ENCODE measurements at regions not wholly inside any gene's neighbourhood (a gene's known extent, or its start where the extent isn't known, plus 50 kb on each side); places are given as distances from the start of the nearest gene placed in this dataset.

DNA sequence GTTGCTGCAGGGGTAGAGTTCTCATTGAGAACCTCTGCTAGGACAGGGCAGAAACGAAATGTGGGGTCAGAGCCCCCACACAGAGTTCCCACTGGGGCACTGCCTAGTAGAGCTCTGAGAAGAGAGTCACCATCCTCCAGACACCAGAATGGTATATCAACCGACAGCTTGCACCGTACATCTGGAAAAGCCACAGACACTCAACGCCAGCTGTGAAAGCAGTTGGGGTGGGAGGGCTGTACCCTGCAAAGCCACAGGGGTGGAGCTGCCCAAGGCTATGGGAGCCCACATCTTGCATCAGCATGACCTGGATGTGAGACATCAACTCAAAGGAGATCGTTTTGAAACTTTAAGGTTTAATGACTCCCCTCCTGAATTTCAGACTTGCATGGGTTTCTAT is 284.0 kb upstream of the DEPDC1 start:
- Histone ChIP-seq H3K27me3 (ENCODE audit: insufficient read depth, low read depth, low read length) (no peaks in the 10 kb centered on the region), H3K9ac (ENCODE audit: low read length) (no peak overlapping the region), H3F3A (ENCODE audit: insufficient read depth, low read length, poor library complexity, severe bottlenecking) (no peaks in the 10 kb centered on the region), H3K79me2 (replicated peaks; ENCODE audit: insufficient read depth, low read length) (no peaks in the 10 kb centered on the region), H2AFZ (ENCODE audit: low read depth, low read length) (no peak overlapping the region), H3K4me2 (ENCODE audit: low read length) (no peak overlapping the region), H3K9me3 (ENCODE audit: low read length) (no peaks in the 10 kb centered on the region), H3K9me2 (ENCODE audit: insufficient read depth, low read length) (no peaks in the 10 kb centered on the region), H3K4me3 (ENCODE audit: low read length) (no peak overlapping the region), H3K36me3 (ENCODE audit: insufficient read depth, low read length) (no peaks in the 10 kb centered on the region), H3K27ac (ENCODE audit: low read length) (no peak overlapping the region), H4K20me1 (ENCODE audit: insufficient read depth) (no peaks in the 10 kb centered on the region)
- TF ChIP-seq TAF1 (IDR thresholded peaks at IDR 0.05; ENCODE audit: low read depth) (no peak), RAD21 (conservative IDR thresholded peaks at IDR 0.05) (no peak), SMC3 (conservative IDR thresholded peaks at IDR 0.05; ENCODE audit: poor library complexity) (no peak), EZH2 (IDR thresholded peaks at IDR 0.05; ENCODE audit: borderline replicate concordance, insufficient read depth, low read length, poor library complexity, severe bottlenecking) (no peak), MXI1 (conservative IDR thresholded peaks at IDR 0.05; ENCODE audit: poor library complexity, severe bottlenecking) (no peak), POLR2AphosphoS5 (IDR thresholded peaks at IDR 0.05) (no peak), EP300 (conservative IDR thresholded peaks at IDR 0.05; ENCODE audit: poor library complexity, severe bottlenecking) (no peak)
- TF ChIP-seq, protein P1, sequence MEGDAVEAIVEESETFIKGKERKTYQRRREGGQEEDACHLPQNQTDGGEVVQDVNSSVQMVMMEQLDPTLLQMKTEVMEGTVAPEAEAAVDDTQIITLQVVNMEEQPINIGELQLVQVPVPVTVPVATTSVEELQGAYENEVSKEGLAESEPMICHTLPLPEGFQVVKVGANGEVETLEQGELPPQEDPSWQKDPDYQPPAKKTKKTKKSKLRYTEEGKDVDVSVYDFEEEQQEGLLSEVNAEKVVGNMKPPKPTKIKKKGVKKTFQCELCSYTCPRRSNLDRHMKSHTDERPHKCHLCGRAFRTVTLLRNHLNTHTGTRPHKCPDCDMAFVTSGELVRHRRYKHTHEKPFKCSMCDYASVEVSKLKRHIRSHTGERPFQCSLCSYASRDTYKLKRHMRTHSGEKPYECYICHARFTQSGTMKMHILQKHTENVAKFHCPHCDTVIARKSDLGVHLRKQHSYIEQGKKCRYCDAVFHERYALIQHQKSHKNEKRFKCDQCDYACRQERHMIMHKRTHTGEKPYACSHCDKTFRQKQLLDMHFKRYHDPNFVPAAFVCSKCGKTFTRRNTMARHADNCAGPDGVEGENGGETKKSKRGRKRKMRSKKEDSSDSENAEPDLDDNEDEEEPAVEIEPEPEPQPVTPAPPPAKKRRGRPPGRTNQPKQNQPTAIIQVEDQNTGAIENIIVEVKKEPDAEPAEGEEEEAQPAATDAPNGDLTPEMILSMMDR (IDR thresholded peaks at IDR 0.05; ENCODE audit: poor library complexity, severe bottlenecking), result no peak
- TF ChIP-seq, protein P2, sequence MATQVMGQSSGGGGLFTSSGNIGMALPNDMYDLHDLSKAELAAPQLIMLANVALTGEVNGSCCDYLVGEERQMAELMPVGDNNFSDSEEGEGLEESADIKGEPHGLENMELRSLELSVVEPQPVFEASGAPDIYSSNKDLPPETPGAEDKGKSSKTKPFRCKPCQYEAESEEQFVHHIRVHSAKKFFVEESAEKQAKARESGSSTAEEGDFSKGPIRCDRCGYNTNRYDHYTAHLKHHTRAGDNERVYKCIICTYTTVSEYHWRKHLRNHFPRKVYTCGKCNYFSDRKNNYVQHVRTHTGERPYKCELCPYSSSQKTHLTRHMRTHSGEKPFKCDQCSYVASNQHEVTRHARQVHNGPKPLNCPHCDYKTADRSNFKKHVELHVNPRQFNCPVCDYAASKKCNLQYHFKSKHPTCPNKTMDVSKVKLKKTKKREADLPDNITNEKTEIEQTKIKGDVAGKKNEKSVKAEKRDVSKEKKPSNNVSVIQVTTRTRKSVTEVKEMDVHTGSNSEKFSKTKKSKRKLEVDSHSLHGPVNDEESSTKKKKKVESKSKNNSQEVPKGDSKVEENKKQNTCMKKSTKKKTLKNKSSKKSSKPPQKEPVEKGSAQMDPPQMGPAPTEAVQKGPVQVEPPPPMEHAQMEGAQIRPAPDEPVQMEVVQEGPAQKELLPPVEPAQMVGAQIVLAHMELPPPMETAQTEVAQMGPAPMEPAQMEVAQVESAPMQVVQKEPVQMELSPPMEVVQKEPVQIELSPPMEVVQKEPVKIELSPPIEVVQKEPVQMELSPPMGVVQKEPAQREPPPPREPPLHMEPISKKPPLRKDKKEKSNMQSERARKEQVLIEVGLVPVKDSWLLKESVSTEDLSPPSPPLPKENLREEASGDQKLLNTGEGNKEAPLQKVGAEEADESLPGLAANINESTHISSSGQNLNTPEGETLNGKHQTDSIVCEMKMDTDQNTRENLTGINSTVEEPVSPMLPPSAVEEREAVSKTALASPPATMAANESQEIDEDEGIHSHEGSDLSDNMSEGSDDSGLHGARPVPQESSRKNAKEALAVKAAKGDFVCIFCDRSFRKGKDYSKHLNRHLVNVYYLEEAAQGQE (IDR thresholded peaks at IDR 0.05; ENCODE audit: borderline replicate concordance), result no peak

DNA sequence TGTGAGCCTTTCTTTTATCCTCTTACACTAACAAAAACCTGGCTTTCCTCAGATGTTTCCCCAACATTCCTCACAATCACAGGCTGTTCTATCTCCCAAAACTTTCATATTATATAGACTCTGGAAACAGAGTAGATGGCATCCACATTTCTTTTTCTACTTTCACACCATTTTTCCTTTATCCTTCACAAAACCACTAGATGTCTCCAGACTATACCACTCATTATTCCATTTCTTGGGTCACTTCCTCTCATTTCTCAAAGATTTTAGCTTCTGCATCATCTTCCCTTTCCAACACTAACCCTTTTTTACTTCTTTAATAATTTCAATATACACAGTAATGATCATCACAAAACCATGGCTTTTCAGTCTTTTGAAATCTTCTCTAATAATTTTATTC is 286.0 kb upstream of the DEPDC1 start:
- H3K9ac ChIP-seq (ENCODE audit: low read length), result no peak overlapping the region
- no peaks in the 10 kb centered on the region for H4K20me1 ChIP-seq (ENCODE audit: insufficient read depth)
- H3K36me3 ChIP-seq (ENCODE audit: insufficient read depth, low read length), result no peaks in the 10 kb centered on the region
- no peak overlapping the region for H3K4me2 ChIP-seq (ENCODE audit: low read length)
- no peak overlapping the region for H3K27ac ChIP-seq (ENCODE audit: low read length)
- no peaks in the 10 kb centered on the region for H3K9me3 ChIP-seq (ENCODE audit: low read length)
- H3F3A ChIP-seq (ENCODE audit: insufficient read depth, low read length, poor library complexity, severe bottlenecking), result no peaks in the 10 kb centered on the region
- no peaks in the 10 kb centered on the region for H3K79me2 ChIP-seq (replicated peaks; ENCODE audit: insufficient read depth, low read length)
- TF ChIP-seq RAD21 (conservative IDR thresholded peaks at IDR 0.05), result peak; percentile 40
- no peak for TF ChIP-seq POLR2AphosphoS5 (IDR thresholded peaks at IDR 0.05)
- TF ChIP-seq, protein P2 (IDR thresholded peaks at IDR 0.05; ENCODE audit: borderline replicate concordance), result no peak
- no peak for TF ChIP-seq EZH2 (IDR thresholded peaks at IDR 0.05; ENCODE audit: borderline replicate concordance, insufficient read depth, low read length, poor library complexity, severe bottlenecking)
- TF ChIP-seq MXI1 (conservative IDR thresholded peaks at IDR 0.05; ENCODE audit: poor library complexity, severe bottlenecking), result no peak
- no peak for TF ChIP-seq EP300 (conservative IDR thresholded peaks at IDR 0.05; ENCODE audit: poor library complexity, severe bottlenecking)
- TF ChIP-seq, protein P1 (IDR thresholded peaks at IDR 0.05; ENCODE audit: poor library complexity, severe bottlenecking), result peak; percentile 39
- peak; percentile 35 for TF ChIP-seq SMC3 (conservative IDR thresholded peaks at IDR 0.05; ENCODE audit: poor library complexity)
- TF ChIP-seq TAF1 (IDR thresholded peaks at IDR 0.05; ENCODE audit: low read depth), result no peak
- no peak overlapping the region for H3K4me3 ChIP-seq (ENCODE audit: low read length)
- H3K9me2 ChIP-seq (ENCODE audit: insufficient read depth, low read length), result no peaks in the 10 kb centered on the region
- H2AFZ ChIP-seq (ENCODE audit: low read depth, low read length), result no peak overlapping the region
- H3K27me3 ChIP-seq (ENCODE audit: insufficient read depth, low read depth, low read length), result no peaks in the 10 kb centered on the region
